ENCODE measurements at regions not wholly inside any gene's neighbourhood (a gene's known extent, or its start where the extent isn't known, plus 50 kb on each side); places are given as distances from the start of the nearest gene placed in this dataset.

DNA sequence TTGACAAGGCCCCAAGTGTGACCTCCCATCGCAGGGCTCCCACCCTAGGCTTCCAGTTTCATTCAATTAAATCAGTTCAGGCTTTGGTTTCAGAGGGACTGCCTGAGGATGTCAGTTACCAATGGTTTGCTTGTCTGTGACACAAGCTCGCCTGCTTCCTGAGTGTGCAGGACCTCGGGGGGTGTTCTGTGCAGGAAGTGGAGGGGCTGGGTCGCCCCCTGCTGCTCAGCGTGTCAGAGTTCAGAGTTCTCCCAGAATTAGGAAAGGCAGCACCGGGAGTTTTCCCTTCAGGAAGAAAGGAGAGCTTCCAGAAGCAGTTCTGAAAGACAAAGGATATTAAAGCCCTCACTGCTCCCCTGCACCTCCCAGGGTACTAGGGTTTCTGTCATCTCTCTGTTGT is 50.8 kb upstream of the TGM3 start:
- ATAC-seq, result peak in 1 of 2 experiments; percentile 54; a peak in 1 of 6 replicates
- Histone ChIP-seq H3K4me3 (no peak overlapping the region), H3K4me2 (no peak overlapping the region), H3K4me1 (no peaks in the 10 kb centered on the region), H3K27ac (no peak overlapping the region), H3K9me3 (no peaks in the 10 kb centered on the region)
- ChIA-PET POLR2A (no interaction called here), CTCF (interaction anchor here (1.7 kb wide), 1 partner anchor 9 kb away, joined by 7 read pairs; no protein-coding TSS in a partner anchor)
- TF ChIP-seq, protein P1, sequence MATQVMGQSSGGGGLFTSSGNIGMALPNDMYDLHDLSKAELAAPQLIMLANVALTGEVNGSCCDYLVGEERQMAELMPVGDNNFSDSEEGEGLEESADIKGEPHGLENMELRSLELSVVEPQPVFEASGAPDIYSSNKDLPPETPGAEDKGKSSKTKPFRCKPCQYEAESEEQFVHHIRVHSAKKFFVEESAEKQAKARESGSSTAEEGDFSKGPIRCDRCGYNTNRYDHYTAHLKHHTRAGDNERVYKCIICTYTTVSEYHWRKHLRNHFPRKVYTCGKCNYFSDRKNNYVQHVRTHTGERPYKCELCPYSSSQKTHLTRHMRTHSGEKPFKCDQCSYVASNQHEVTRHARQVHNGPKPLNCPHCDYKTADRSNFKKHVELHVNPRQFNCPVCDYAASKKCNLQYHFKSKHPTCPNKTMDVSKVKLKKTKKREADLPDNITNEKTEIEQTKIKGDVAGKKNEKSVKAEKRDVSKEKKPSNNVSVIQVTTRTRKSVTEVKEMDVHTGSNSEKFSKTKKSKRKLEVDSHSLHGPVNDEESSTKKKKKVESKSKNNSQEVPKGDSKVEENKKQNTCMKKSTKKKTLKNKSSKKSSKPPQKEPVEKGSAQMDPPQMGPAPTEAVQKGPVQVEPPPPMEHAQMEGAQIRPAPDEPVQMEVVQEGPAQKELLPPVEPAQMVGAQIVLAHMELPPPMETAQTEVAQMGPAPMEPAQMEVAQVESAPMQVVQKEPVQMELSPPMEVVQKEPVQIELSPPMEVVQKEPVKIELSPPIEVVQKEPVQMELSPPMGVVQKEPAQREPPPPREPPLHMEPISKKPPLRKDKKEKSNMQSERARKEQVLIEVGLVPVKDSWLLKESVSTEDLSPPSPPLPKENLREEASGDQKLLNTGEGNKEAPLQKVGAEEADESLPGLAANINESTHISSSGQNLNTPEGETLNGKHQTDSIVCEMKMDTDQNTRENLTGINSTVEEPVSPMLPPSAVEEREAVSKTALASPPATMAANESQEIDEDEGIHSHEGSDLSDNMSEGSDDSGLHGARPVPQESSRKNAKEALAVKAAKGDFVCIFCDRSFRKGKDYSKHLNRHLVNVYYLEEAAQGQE (IDR thresholded peaks at IDR 0.05), result no peak
- no peak for TF ChIP-seq RAD21 (conservative IDR thresholded peaks at IDR 0.05 in 1 of 2, IDR thresholded peaks at IDR 0.05 in 1 of 2)
- no peak for TF ChIP-seq JUNB (IDR thresholded peaks at IDR 0.05)
- TF ChIP-seq, protein P2, sequence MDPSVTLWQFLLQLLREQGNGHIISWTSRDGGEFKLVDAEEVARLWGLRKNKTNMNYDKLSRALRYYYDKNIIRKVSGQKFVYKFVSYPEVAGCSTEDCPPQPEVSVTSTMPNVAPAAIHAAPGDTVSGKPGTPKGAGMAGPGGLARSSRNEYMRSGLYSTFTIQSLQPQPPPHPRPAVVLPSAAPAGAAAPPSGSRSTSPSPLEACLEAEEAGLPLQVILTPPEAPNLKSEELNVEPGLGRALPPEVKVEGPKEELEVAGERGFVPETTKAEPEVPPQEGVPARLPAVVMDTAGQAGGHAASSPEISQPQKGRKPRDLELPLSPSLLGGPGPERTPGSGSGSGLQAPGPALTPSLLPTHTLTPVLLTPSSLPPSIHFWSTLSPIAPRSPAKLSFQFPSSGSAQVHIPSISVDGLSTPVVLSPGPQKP (IDR thresholded peaks at IDR 0.05; ENCODE audit: low read depth, low read length), result no peak
- no peak for TF ChIP-seq ZC3H11A (IDR thresholded peaks at IDR 0.05)
- TF ChIP-seq KDM1A (IDR thresholded peaks at IDR 0.05; ENCODE audit: low read depth), result no peak
- TF ChIP-seq CHD4 (IDR thresholded peaks at IDR 0.05; ENCODE audit: borderline replicate concordance), result no peak
- no peak for TF ChIP-seq SREBF2 (IDR thresholded peaks at IDR 0.05)
- TF ChIP-seq, protein P3, sequence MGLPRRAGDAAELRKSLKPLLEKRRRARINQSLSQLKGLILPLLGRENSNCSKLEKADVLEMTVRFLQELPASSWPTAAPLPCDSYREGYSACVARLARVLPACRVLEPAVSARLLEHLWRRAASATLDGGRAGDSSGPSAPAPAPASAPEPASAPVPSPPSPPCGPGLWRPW (IDR thresholded peaks at IDR 0.05), result no peak
- TF ChIP-seq, protein P4, sequence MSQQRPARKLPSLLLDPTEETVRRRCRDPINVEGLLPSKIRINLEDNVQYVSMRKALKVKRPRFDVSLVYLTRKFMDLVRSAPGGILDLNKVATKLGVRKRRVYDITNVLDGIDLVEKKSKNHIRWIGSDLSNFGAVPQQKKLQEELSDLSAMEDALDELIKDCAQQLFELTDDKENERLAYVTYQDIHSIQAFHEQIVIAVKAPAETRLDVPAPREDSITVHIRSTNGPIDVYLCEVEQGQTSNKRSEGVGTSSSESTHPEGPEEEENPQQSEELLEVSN (IDR thresholded peaks at IDR 0.05; ENCODE audit: borderline replicate concordance, low read depth), result no peak
- TF ChIP-seq HOXB5 (CRISPR knock-in tag; IDR thresholded peaks at IDR 0.05), result no peak
- no peak for TF ChIP-seq CEBPB (IDR thresholded peaks at IDR 0.05)
- TF ChIP-seq, protein P5, sequence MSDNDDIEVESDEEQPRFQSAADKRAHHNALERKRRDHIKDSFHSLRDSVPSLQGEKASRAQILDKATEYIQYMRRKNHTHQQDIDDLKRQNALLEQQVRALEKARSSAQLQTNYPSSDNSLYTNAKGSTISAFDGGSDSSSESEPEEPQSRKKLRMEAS (IDR thresholded peaks at IDR 0.05), result no peak
- no peak for TF ChIP-seq TP53 (CRISPR knock-in tag; IDR thresholded peaks at IDR 0.05)
- TF ChIP-seq NR3C1 (IDR thresholded peaks at IDR 0.05), result no peak
- TF ChIP-seq, protein P6, sequence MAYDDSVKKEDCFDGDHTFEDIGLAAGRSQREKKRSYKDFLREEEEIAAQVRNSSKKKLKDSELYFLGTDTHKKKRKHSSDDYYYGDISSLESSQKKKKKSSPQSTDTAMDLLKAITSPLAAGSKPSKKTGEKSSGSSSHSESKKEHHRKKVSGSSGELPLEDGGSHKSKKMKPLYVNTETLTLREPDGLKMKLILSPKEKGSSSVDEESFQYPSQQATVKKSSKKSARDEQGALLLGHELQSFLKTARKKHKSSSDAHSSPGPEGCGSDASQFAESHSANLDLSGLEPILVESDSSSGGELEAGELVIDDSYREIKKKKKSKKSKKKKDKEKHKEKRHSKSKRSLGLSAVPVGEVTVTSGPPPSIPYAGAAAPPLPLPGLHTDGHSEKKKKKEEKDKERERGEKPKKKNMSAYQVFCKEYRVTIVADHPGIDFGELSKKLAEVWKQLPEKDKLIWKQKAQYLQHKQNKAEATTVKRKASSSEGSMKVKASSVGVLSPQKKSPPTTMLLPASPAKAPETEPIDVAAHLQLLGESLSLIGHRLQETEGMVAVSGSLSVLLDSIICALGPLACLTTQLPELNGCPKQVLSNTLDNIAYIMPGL (CRISPR knock-in tag; IDR thresholded peaks at IDR 0.05; ENCODE audit: borderline replicate concordance), result no peak
- no peak for TF ChIP-seq KDM5A (IDR thresholded peaks at IDR 0.05)
- TF ChIP-seq EP300 (IDR thresholded peaks at IDR 0.05), result no peak
- no peak for DNase-seq (ENCODE audit: low read depth in 1 of 2, low spot score in 1 of 2)
- no peak for FAIRE-seq
- WGBS (ENCODE audit: missing lambda C conversion rate), result 30% methylated on average over 6 of the region's 6 CpGs

DNA sequence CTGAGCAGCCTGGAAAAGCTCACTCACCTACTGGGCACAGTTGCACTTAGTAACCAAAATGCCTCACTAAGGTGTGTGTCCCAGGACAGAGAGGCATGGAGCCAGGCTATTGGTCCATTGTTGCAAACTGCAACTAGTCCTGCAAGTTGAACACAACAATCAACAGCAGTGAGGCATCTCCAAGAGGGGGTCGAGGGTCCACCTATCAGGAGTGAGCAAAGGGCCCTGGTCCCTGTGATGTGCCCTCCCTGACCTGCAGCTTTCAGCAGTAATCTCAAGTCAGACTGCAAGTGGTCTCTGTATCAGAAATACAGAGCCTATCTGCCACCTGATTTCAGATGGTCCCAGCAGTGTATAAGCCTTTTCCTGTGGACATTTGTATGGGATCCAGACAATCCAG is 50.2 kb upstream of the TGM3 start:
- no peak for TF ChIP-seq RAD21 (conservative IDR thresholded peaks at IDR 0.05 in 1 of 2, IDR thresholded peaks at IDR 0.05 in 1 of 2)
- TF ChIP-seq KDM1A (IDR thresholded peaks at IDR 0.05; ENCODE audit: low read depth), result no peak
- no peak for TF ChIP-seq SMC3 (IDR thresholded peaks at IDR 0.05)
- TF ChIP-seq, protein P5 (IDR thresholded peaks at IDR 0.05), result no peak
- TF ChIP-seq RARB (CRISPR knock-in tag; IDR thresholded peaks at IDR 0.05), result no peak
- TF ChIP-seq, protein P1 (IDR thresholded peaks at IDR 0.05), result no peak
- no peak for TF ChIP-seq HEYL (CRISPR knock-in tag; IDR thresholded peaks at IDR 0.05)
- TF ChIP-seq RCOR1 (IDR thresholded peaks at IDR 0.05; ENCODE audit: low read depth, low read length), result no peak
- no peak for TF ChIP-seq KDM5A (IDR thresholded peaks at IDR 0.05)
- TF ChIP-seq HOXA7 (CRISPR knock-in tag; IDR thresholded peaks at IDR 0.05), result no peak
- Histone ChIP-seq H3K4me2 (no peak overlapping the region), H3K9me3 (no peaks in the 10 kb centered on the region), H3K4me1 (no peaks in the 10 kb centered on the region), H3K27ac (no peak overlapping the region), H3K4me3 (no peak overlapping the region)
- DNase-seq (ENCODE audit: low read depth in 1 of 2, low spot score in 1 of 2) (no peak), FAIRE-seq (no peak), ATAC-seq (peak in 1 of 2 experiments; percentile 34; a peak in 1 of 6 replicates)
- 0% methylated on average over 1 of the region's 1 CpG for WGBS (ENCODE audit: missing lambda C conversion rate)
- CTCF ChIA-PET, result interaction anchor here (1.5 to 1.7 kb wide), 2 partner anchors 10 to 105 kb away, joined by 4 to 7 read pairs; no protein-coding TSS in a partner anchor
- POLR2A ChIA-PET, result no interaction called here

Measured in A549 (cell line).